IMR-90 (cell line): ENCODE measurements at regions not wholly inside any gene's neighbourhood (a gene's known extent, or its start where the extent isn't known, plus 50 kb on each side); places are given as distances from the start of the nearest gene placed in this dataset.

Experiments used
- ATAC-seq: fragments of 200-7000 bp; cut with Tn5 transposase; 2 replicates; pipeline ENCODE4 v1.9.1; 2020; ENCODE audit warnings: low read depth, mild to moderate bottlenecking, moderate library complexity
- BruUV-seq: library from RNA; stranded (reverse); fragments of 400-500 nt; replicated peaks from 2 replicates; lab custom pipeline; 2021; lab: Mats Ljungman, UMichigan
- CTCF ChIA-PET: fragments of 300-600 bp; formaldehyde crosslinking; extraction: SDS; loops from one replicate; lab custom pipeline; 2021; ENCODE audit warnings: antibody characterized with exemption; lab: Yijun Ruan, JAX
- POLR2A ChIA-PET: fragments of 300-600 bp; sonication (Branson Sonifier 250); formaldehyde crosslinking; loops from one replicate; lab custom pipeline; 2022; ENCODE audit warnings: antibody characterized with exemption; ENCODE audit not compliant: unreplicated experiment; lab: Charles Lee
- DNase-seq: peaks from one replicate; pipeline ENCODE4 v3.0.0; 2013
- H2AFZ ChIP-seq: replicated peaks from 2 replicates; pipeline ENCODE3; 2013; ENCODE audit warnings: low read length, mild to moderate bottlenecking; ENCODE audit not compliant: poor library complexity
- H2AK5ac ChIP-seq: 2 replicates; pipeline ENCODE4 v1.6.1; 2013; ENCODE audit warnings: low read depth, low read length, inconsistent platforms
- H2AK9ac ChIP-seq: replicated peaks from 2 replicates; pipeline ENCODE3; 2013; ENCODE audit warnings: mild to moderate bottlenecking, low read depth, low read length, moderate library complexity; ENCODE audit not compliant: poor library complexity
- H2BK120ac ChIP-seq: 2 replicates; pipeline ENCODE4 v1.6.1; 2013; ENCODE audit warnings: low read depth, low read length, inconsistent platforms
- H2BK15ac ChIP-seq: 3 replicates; pipeline ENCODE4 v1.6.1; 2013; ENCODE audit warnings: low read depth, low read length, inconsistent platforms
- H2BK20ac ChIP-seq: 2 replicates; pipeline ENCODE4 v1.6.1; 2013; ENCODE audit warnings: low read depth, mild to moderate bottlenecking, inconsistent platforms, low read length, moderate library complexity
- H2BK5ac ChIP-seq: 2 replicates; pipeline ENCODE4 v1.6.1; 2013; ENCODE audit warnings: mild to moderate bottlenecking, low read depth, low read length, inconsistent platforms; ENCODE audit not compliant: poor library complexity, severe bottlenecking
- H3K14ac ChIP-seq: replicated peaks from 2 replicates; pipeline ENCODE4 v1.6.1; 2013; ENCODE audit warnings: low read depth, low read length, inconsistent platforms
- H3K18ac ChIP-seq: 2 replicates; pipeline ENCODE4 v1.6.1; 2013; ENCODE audit warnings: low read depth, low read length, control low read depth
- H3K23ac ChIP-seq: 2 replicates; pipeline ENCODE4 v1.6.1; 2013; ENCODE audit warnings: low read depth, low read length, inconsistent platforms
- H3K27ac ChIP-seq: 2 replicates; pipeline ENCODE4 v1.5.1; 2013; ENCODE audit warnings: mild to moderate bottlenecking, control low read depth, low read length; ENCODE audit not compliant: insufficient read depth
- H3K27me3 ChIP-seq: 2 replicates; pipeline ENCODE4 v1.6.1; 2013; ENCODE audit warnings: low read length; ENCODE audit not compliant: control insufficient read depth, insufficient read depth
- H3K36me3 ChIP-seq: 2 replicates; pipeline ENCODE4 v1.6.1; 2013; ENCODE audit warnings: low read length, mixed read lengths; ENCODE audit not compliant: control insufficient read depth, insufficient read depth
- H3K4ac ChIP-seq: 2 replicates; pipeline ENCODE4 v1.6.1; 2013; ENCODE audit warnings: low read depth, low read length, inconsistent platforms
- H3K4me1 ChIP-seq: 2 replicates; pipeline ENCODE4 v1.6.1; 2013; ENCODE audit warnings: low read length, mixed read lengths; ENCODE audit not compliant: control insufficient read depth, insufficient read depth
- H3K4me2 ChIP-seq: 2 replicates; pipeline ENCODE4 v1.6.1; 2013; ENCODE audit warnings: low read depth, mild to moderate bottlenecking, control low read depth, low read length, moderate library complexity
- H3K4me3 ChIP-seq: 2 replicates; pipeline ENCODE4 v1.5.1; 2013; ENCODE audit warnings: low read depth, mild to moderate bottlenecking, control low read depth, low read length, moderate library complexity; ENCODE audit not compliant: insufficient read depth
- H3K56ac ChIP-seq: 2 replicates; pipeline ENCODE4 v1.6.1; 2013; ENCODE audit warnings: low read length, inconsistent platforms; ENCODE audit not compliant: insufficient read depth; ENCODE audit errors: extremely low read depth
- H3K79me1 ChIP-seq, 2 experiments: 2 replicates each; pipeline ENCODE4 v1.6.1; 2013; ENCODE audit warnings: low read length in 2 of 2, inconsistent platforms in 1 of 2, low read depth in 1 of 2
- H3K9ac ChIP-seq: 2 replicates; pipeline ENCODE4 v1.6.1; 2013; ENCODE audit warnings: low read depth, low read length, control low read depth
- H3K9me1 ChIP-seq: 2 replicates; pipeline ENCODE4 v1.6.1; 2013; ENCODE audit warnings: low read length, inconsistent platforms; ENCODE audit not compliant: insufficient read depth
- H3K9me3 ChIP-seq: 2 replicates; pipeline ENCODE4 v1.6.1; 2013; ENCODE audit warnings: low read length; ENCODE audit not compliant: control insufficient read depth, insufficient read depth
- H4K20me1 ChIP-seq: 2 replicates; pipeline ENCODE4 v1.6.1; 2013; ENCODE audit warnings: low read length, inconsistent platforms; ENCODE audit not compliant: insufficient read depth
- H4K5ac ChIP-seq: 2 replicates; pipeline ENCODE4 v1.6.1; 2013; ENCODE audit warnings: mild to moderate bottlenecking, low read depth, low read length, control low read depth
- H4K8ac ChIP-seq, 2 experiments: 2 replicates each; pipeline ENCODE4 v1.6.1; 2013; ENCODE audit warnings: low read depth in 2 of 2, low read length in 2 of 2, control low read depth in 1 of 2, inconsistent platforms in 1 of 2
- H4K91ac ChIP-seq: 2 replicates; pipeline ENCODE4 v1.6.1; 2013; ENCODE audit warnings: low read depth, low read length, inconsistent platforms; ENCODE audit not compliant: insufficient read depth
- CEBPB ChIP-seq: IDR thresholded peaks from 2 replicates; pipeline ENCODE4 v1.6.1; 2012; ENCODE audit warnings: low read depth, low read length, improper control_type of control experiment
- CHD1 ChIP-seq: IDR thresholded peaks from 2 replicates; pipeline ENCODE4 v1.6.1; 2012; ENCODE audit warnings: low read depth, low read length, improper control_type of control experiment
- MAZ ChIP-seq: IDR thresholded peaks from 2 replicates; pipeline ENCODE4 v1.6.1; 2012; ENCODE audit warnings: low read depth, mild to moderate bottlenecking, low read length, improper control_type of control experiment, moderate library complexity, borderline replicate concordance
- MXI1 ChIP-seq: IDR thresholded peaks from 2 replicates; pipeline ENCODE4 v1.6.1; 2012; ENCODE audit warnings: low read depth, mild to moderate bottlenecking, low read length, moderate library complexity, borderline replicate concordance
- NFE2L2 ChIP-seq: fragments of 150-350 bp; IDR thresholded peaks from 2 replicates; pipeline ENCODE4 v1.6.1; 2016; ENCODE audit warnings: low read depth, mild to moderate bottlenecking, low read length
- RAD21 ChIP-seq: IDR thresholded peaks from 2 replicates; pipeline ENCODE4 v1.6.1; 2012; ENCODE audit warnings: low read length, improper control_type of control experiment
- SMC3 ChIP-seq: fragments of 150-350 bp; IDR thresholded peaks from 2 replicates; pipeline ENCODE4 v1.6.1; 2016; ENCODE audit warnings: low read depth, mild to moderate bottlenecking, antibody characterized with exemption, low read length, moderate library complexity
- USF2 ChIP-seq: fragments of 150-350 bp; IDR thresholded peaks from 2 replicates; pipeline ENCODE4 v1.6.1; 2017; ENCODE audit warnings: mild to moderate bottlenecking, antibody characterized with exemption, low read length, low read depth
- WGBS, 2 experiments: methylation state at CpG; one replicate each; pipeline versions ENCODE4 v1.1.5 to v1.1.7; 2013; ENCODE audit warnings: missing lambda C conversion rate in 2 of 2; ENCODE audit not compliant: insufficient read length in 1 of 2; ENCODE audit errors: extremely low coverage in 2 of 2; 5-methylcytosine and 5-hydroxymethylcytosine counted together
- dilution Hi-C: fragments of 300-500 bp; cut with HindIII; formaldehyde crosslinking; loops from one replicate; pipeline ENCODE4 v1.14.3; 2018; ENCODE audit warnings: low sequenced_read_pairs; ENCODE audit not compliant: unreplicated experiment
- in situ Hi-C: fragments of 300-500 bp; cut with MboI; formaldehyde crosslinking; loops from 3 replicates; pipeline ENCODE4 v1.14.3; 2019; ENCODE audit warnings: low sequenced_read_pairs, inconsistent platforms, mixed read lengths
- intact Hi-C: fragments of 100-400 bp; cut with micrococcal nuclease; formaldehyde crosslinking; loops from 2 replicates; pipeline ENCODE4 v1.10.0; 2022

GRCh38 chr2:238744951-238745350 lies 102.9 kb upstream of the TWIST2 start:
- no peaks in the 10 kb centered on the region for H3K9me1 ChIP-seq
- H3K14ac ChIP-seq: no peak overlapping the region
- no peak overlapping the region for H4K91ac ChIP-seq
- no peak for TF ChIP-seq MXI1
- TF ChIP-seq CEBPB: no peak
- no peak for TF ChIP-seq NFE2L2
- TF ChIP-seq CHD1: no peak
- TF ChIP-seq MAZ: no peak
- TF ChIP-seq USF2: no peak
- TF ChIP-seq RAD21: no peak
- TF ChIP-seq SMC3: no peak
- no peak overlapping the region for H3K18ac ChIP-seq
- no peak overlapping the region for H3K23ac ChIP-seq
- in situ Hi-C loops: no loop called here
- dilution Hi-C loops: no loop called here
- H3K4me1 ChIP-seq: no peaks in the 10 kb centered on the region
- no peak for DNase-seq
- H3K9me3 ChIP-seq: peaks cover 5% of the 10 kb centered on the region; the same call in 1 of the 2 replicates
- POLR2A ChIA-PET: no interaction called here
- H2BK15ac ChIP-seq: no peak overlapping the region
- H3K4me2 ChIP-seq: no peak overlapping the region
- H4K5ac ChIP-seq: no peak overlapping the region
- no peak overlapping the region for H2BK20ac ChIP-seq
- no peak overlapping the region for H2AFZ ChIP-seq
- no peak overlapping the region for H3K4me3 ChIP-seq
- H3K56ac ChIP-seq: no peak overlapping the region
- no peaks in the 10 kb centered on the region for H3K79me1 ChIP-seq
- H2BK5ac ChIP-seq: no peak overlapping the region
- peaks cover 7% of the 10 kb centered on the region for H3K27me3 ChIP-seq
- H3K4ac ChIP-seq: no peak overlapping the region
- no peak overlapping the region for H3K9ac ChIP-seq
- no TSS peak for BruUV-seq
- H4K20me1 ChIP-seq: no peaks in the 10 kb centered on the region
- intact Hi-C loops: no loop called here
- no peaks in the 10 kb centered on the region for H3K36me3 ChIP-seq
- no peak for ATAC-seq
- no peak overlapping the region for H2BK120ac ChIP-seq
- H2AK5ac ChIP-seq: no peak overlapping the region
- 72% methylated on average over 6 of the region's 13 CpGs; no CpG with 5 or more reads in 1 of the 2 experiments for WGBS, 2 experiments
- no peak overlapping the region for H4K8ac ChIP-seq
- H2AK9ac ChIP-seq: no peak overlapping the region
- CTCF ChIA-PET: no interaction called here
- H3K27ac ChIP-seq: no peak overlapping the region
